Caco-2 (cell line): ENCODE measurements at regions not wholly inside any gene's neighbourhood (a gene's known extent, or its start where the extent isn't known, plus 50 kb on each side); places are given as distances from the start of the nearest gene placed in this dataset.

Source experiments
- BruUV-seq: library from RNA; stranded (reverse); fragments of 400-500 nt; replicated peaks from 2 replicates; lab custom pipeline; 2021; lab: Mats Ljungman, UMichigan
- CTCF ChIA-PET: fragments of 300-600 bp; sonication (Branson Sonifier 250); formaldehyde crosslinking; loops from one replicate; lab custom pipeline; 2022; ENCODE audit warnings: antibody characterized with exemption; lab: Charles Lee
- POLR2A ChIA-PET: fragments of 300-600 bp; sonication (Branson Sonifier 250); formaldehyde crosslinking; loops from one replicate; lab custom pipeline; 2022; ENCODE audit warnings: antibody characterized with exemption; lab: Charles Lee
- DNase-seq, 2 experiments: peaks; one replicate each; pipeline versions ENCODE4 v3.0.0 to v3.0.0-alpha.2; 2020 to 2022
- H3K27me3 ChIP-seq: replicated peaks from 2 replicates; pipeline ENCODE4 v1.6.0; 2011; ENCODE audit warnings: low read length; ENCODE audit not compliant: control insufficient read depth, insufficient read depth
- H3K36me3 ChIP-seq: 2 replicates; pipeline ENCODE4 v1.5.1; 2011; ENCODE audit warnings: low read length; ENCODE audit not compliant: control insufficient read depth, insufficient read depth
- H3K4me1 ChIP-seq: fragments of 250-450 bp; sonication (Bioruptor Pico); 2 replicates; pipeline ENCODE4 v1.5.1; 2020; ENCODE audit warnings: mild to moderate bottlenecking
- H3K4me3 ChIP-seq: 2 replicates; pipeline ENCODE4 v1.5.1; 2011; ENCODE audit warnings: low read depth, mild to moderate bottlenecking, control low read depth, low read length
- H3K9me3 ChIP-seq: fragments of 250-450 bp; sonication (Bioruptor Pico); 2 replicates; pipeline ENCODE4 v1.5.1; 2020; ENCODE audit warnings: mild to moderate bottlenecking, moderate library complexity
- H3K27ac Mint-ChIP-seq: one replicate; pipeline ENCODE4 v1.8.0; 2022; ENCODE audit warnings: mixed read lengths; ENCODE audit not compliant: unreplicated experiment
- H3K27me3 Mint-ChIP-seq: one replicate; pipeline ENCODE4 v1.8.0; 2022; ENCODE audit warnings: mixed read lengths; ENCODE audit not compliant: insufficient read depth, unreplicated experiment
- H3K36me3 Mint-ChIP-seq: one replicate; pipeline ENCODE4 v1.8.0; 2022; ENCODE audit warnings: mild to moderate bottlenecking, mixed read lengths; ENCODE audit not compliant: insufficient read depth, unreplicated experiment
- H3K4me1 Mint-ChIP-seq: one replicate; pipeline ENCODE4 v1.8.0; 2022; ENCODE audit warnings: low read depth, mixed read lengths; ENCODE audit not compliant: unreplicated experiment
- H3K4me3 Mint-ChIP-seq: one replicate; pipeline ENCODE4 v1.8.0; 2022; ENCODE audit warnings: mild to moderate bottlenecking, moderate library complexity, mixed read lengths; ENCODE audit not compliant: unreplicated experiment
- H3K9me3 Mint-ChIP-seq: one replicate; pipeline ENCODE4 v1.8.0; 2022; ENCODE audit warnings: mixed read lengths; ENCODE audit not compliant: unreplicated experiment
- intact Hi-C: fragments of 100-400 bp; cut with micrococcal nuclease; formaldehyde crosslinking; loops from one replicate; pipeline ENCODE4 v1.10.0; 2022; ENCODE audit not compliant: unreplicated experiment
- TF ChIP-seq, protein P1 (sequence below), 2 experiments: fragments of 200-600 bp in 1 of 2; IDR thresholded peaks; 1 replicate in 1 of 2; 2 replicates in 1 of 2; pipeline versions ENCODE4 v1.5.1 to v1.8.0; 2011 to 2022; ENCODE audit warnings: antibody characterized with exemption in 1 of 2, control low read depth in 1 of 2, inconsistent platforms in 1 of 2, low read depth in 1 of 2, low read length in 1 of 2, mild to moderate bottlenecking in 1 of 2, moderate library complexity in 1 of 2; ENCODE audit not compliant: insufficient read depth in 1 of 2, severe bottlenecking in 1 of 2, unreplicated experiment in 1 of 2

DNA sequence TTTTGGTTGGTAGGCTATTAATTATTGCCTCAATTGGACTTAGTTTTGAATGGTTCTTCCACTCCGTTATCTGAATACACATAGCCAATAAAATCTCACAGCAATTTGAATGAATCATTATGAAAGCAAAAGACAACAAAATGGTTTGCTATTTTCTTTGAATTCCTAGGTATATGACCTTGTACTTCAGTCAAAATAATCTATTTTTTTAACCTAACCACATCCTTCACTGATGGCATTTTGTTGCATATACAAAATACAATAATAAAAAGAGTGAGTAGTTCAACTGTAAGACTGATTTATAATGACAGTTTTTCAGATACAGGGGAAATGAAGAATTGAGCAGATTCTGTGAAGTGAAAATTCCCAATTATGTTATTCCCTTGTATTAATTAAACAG lies 433.1 kb downstream of the HTR7 start:
- Histone ChIP-seq H3K27me3 (no peaks in the 10 kb centered on the region), H3K4me1 (peaks cover 1% of the 10 kb centered on the region), H3K9me3 (no peaks in the 10 kb centered on the region; the same call in 1 of the 2 replicates), H3K36me3 (no peaks in the 10 kb centered on the region), H3K4me3 (no peak overlapping the region)
- peaks cover 16% of the 10 kb centered on the region for H3K9me3 Mint-ChIP-seq
- TF ChIP-seq, protein P1, sequence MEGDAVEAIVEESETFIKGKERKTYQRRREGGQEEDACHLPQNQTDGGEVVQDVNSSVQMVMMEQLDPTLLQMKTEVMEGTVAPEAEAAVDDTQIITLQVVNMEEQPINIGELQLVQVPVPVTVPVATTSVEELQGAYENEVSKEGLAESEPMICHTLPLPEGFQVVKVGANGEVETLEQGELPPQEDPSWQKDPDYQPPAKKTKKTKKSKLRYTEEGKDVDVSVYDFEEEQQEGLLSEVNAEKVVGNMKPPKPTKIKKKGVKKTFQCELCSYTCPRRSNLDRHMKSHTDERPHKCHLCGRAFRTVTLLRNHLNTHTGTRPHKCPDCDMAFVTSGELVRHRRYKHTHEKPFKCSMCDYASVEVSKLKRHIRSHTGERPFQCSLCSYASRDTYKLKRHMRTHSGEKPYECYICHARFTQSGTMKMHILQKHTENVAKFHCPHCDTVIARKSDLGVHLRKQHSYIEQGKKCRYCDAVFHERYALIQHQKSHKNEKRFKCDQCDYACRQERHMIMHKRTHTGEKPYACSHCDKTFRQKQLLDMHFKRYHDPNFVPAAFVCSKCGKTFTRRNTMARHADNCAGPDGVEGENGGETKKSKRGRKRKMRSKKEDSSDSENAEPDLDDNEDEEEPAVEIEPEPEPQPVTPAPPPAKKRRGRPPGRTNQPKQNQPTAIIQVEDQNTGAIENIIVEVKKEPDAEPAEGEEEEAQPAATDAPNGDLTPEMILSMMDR (IDR thresholded peaks at IDR 0.05; ENCODE audit: insufficient read depth in 1 of 2, low read depth in 1 of 2, low read length in 1 of 2, severe bottlenecking in 1 of 2, unreplicated experiment in 1 of 2) = no peak
- no peaks in the 10 kb centered on the region for H3K4me1 Mint-ChIP-seq
- no peak overlapping the region for H3K4me3 Mint-ChIP-seq
- BruUV-seq = no TSS peak
- DNase-seq = no peak
- no peak overlapping the region for H3K27ac Mint-ChIP-seq
- intact Hi-C loops = no loop called here
- CTCF ChIA-PET = no interaction called here
- H3K36me3 Mint-ChIP-seq = no peaks in the 10 kb centered on the region
- POLR2A ChIA-PET = no interaction called here
- H3K27me3 Mint-ChIP-seq = no peaks in the 10 kb centered on the region

DNA sequence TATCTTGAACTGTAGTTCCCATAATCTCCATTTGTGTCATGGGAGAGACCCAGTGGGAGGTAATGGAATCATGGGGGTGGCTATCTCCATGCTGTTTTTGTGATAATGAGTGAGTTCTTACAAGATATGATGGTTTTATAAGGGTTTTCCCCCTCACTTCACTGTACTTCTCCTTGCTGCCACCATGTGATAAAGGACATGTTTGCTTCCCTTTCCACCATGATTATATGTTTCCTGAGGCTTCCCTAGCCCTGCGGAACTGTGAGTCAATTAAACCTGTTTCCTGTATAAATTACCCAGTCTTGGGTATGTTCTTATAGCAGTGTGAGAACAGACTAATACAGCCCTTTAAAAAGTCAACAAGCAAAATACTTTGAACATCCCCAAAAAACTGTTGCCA lies 427.7 kb downstream of the HTR7 start:
- no peak overlapping the region for H3K4me3 ChIP-seq
- no peaks in the 10 kb centered on the region for H3K36me3 ChIP-seq
- Mint-ChIP-seq H3K27ac (no peak overlapping the region), H3K4me1 (no peaks in the 10 kb centered on the region), H3K27me3 (peaks cover 3% of the 10 kb centered on the region), H3K9me3 (no peaks in the 10 kb centered on the region), H3K4me3 (no peak overlapping the region), H3K36me3 (no peaks in the 10 kb centered on the region)
- POLR2A ChIA-PET = no interaction called here
- no peaks in the 10 kb centered on the region for H3K9me3 ChIP-seq
- intact Hi-C loops = loop anchor here (10.0 kb wide), 1 partner anchor 145 kb away; no protein-coding TSS in a partner anchor
- no peaks in the 10 kb centered on the region for H3K4me1 ChIP-seq
- H3K27me3 ChIP-seq = no peaks in the 10 kb centered on the region
- CTCF ChIA-PET = no interaction called here
- DNase-seq = no peak
- TF ChIP-seq, protein P1 (IDR thresholded peaks at IDR 0.05; ENCODE audit: insufficient read depth in 1 of 2, low read depth in 1 of 2, low read length in 1 of 2, severe bottlenecking in 1 of 2, unreplicated experiment in 1 of 2) = no peak
- BruUV-seq = no TSS peak

- TF ChIP-seq, protein P1 (IDR thresholded peaks at IDR 0.05; ENCODE audit: insufficient read depth in 1 of 2, low read depth in 1 of 2, low read length in 1 of 2, severe bottlenecking in 1 of 2, unreplicated experiment in 1 of 2) = no peak
- intact Hi-C loops = loop anchor here (10.0 kb wide), 1 partner anchor 148 kb away; no protein-coding TSS in a partner anchor
- H3K4me3 Mint-ChIP-seq = no peak overlapping the region
- H3K36me3 Mint-ChIP-seq = no peaks in the 10 kb centered on the region
- POLR2A ChIA-PET = no interaction called here
- no peak for DNase-seq
- Histone ChIP-seq H3K36me3 (no peaks in the 10 kb centered on the region), H3K27me3 (no peaks in the 10 kb centered on the region), H3K4me1 (no peaks in the 10 kb centered on the region), H3K4me3 (no peak overlapping the region), H3K9me3 (no peaks in the 10 kb centered on the region)
- no peaks in the 10 kb centered on the region for H3K9me3 Mint-ChIP-seq
- H3K27ac Mint-ChIP-seq = no peak overlapping the region
- peaks cover 3% of the 10 kb centered on the region for H3K27me3 Mint-ChIP-seq
- no TSS peak for BruUV-seq
- H3K4me1 Mint-ChIP-seq = no peaks in the 10 kb centered on the region
- CTCF ChIA-PET = no interaction called here
These were observed 425.0 kb downstream of the HTR7 start for GRCh38 chr10:90432866-90433265.
